Keratinocyte (primary cell): ENCODE measurements at regions not wholly inside any gene's neighbourhood (a gene's known extent, or its start where the extent isn't known, plus 50 kb on each side); places are given as distances from the start of the nearest gene placed in this dataset.

ENCODE experiments used
- DNase-seq: peaks from one replicate; pipeline ENCODE4 v3.0.0-alpha.2; 2011; ENCODE audit warnings: low read depth, missing footprints, low spot score
- FAIRE-seq: peaks from 2 replicates; lab custom pipeline; 2011; peaks lifted over from hg19 to GRCh38; lab: Jason Lieb, UNC
- H2AFZ ChIP-seq: 2 replicates; pipeline ENCODE4 v1.6.0; 2012; ENCODE audit warnings: low read length, control low read depth, inconsistent platforms; ENCODE audit not compliant: control insufficient read depth
- H3K27ac ChIP-seq: 2 replicates; pipeline ENCODE4 v1.5.1; 2011; ENCODE audit warnings: low read length; ENCODE audit not compliant: control insufficient read depth, insufficient read depth
- H3K27me3 ChIP-seq: 3 replicates; pipeline ENCODE4 v1.6.0; 2011; ENCODE audit warnings: low read length; ENCODE audit not compliant: control insufficient read depth, insufficient read depth; ENCODE audit errors: extremely low read depth
- H3K36me3 ChIP-seq, 2 experiments: 2 replicates in 1 of 2; 3 replicates in 1 of 2; pipeline ENCODE4 v1.5.1; 2011; ENCODE audit warnings: low read length in 2 of 2, mild to moderate bottlenecking in 1 of 2; ENCODE audit not compliant: control insufficient read depth in 2 of 2, insufficient read depth in 2 of 2; ENCODE audit errors: extremely low read depth in 1 of 2
- H3K4me1 ChIP-seq: 3 replicates; pipeline ENCODE4 v1.5.1; 2011; ENCODE audit warnings: low read length; ENCODE audit not compliant: control insufficient read depth, insufficient read depth; ENCODE audit errors: extremely low read depth
- H3K4me2 ChIP-seq: 3 replicates; pipeline ENCODE4 v1.6.0; 2011; ENCODE audit warnings: low read depth, low read length; ENCODE audit not compliant: control insufficient read depth, insufficient read depth; ENCODE audit errors: extremely low read depth
- H3K4me3 ChIP-seq, 3 experiments: fragments of 200-600 bp in 1 of 3; sonication (generic) in 1 of 3; 2 replicates in 2 of 3; 3 replicates in 1 of 3; pipeline ENCODE4 v1.5.1; 2011 to 2016; ENCODE audit warnings: low read length in 3 of 3, mild to moderate bottlenecking in 3 of 3, control low read depth in 2 of 3, inconsistent platforms in 1 of 3, low read depth in 1 of 3, mixed read lengths in 1 of 3, mixed run types in 1 of 3, moderate library complexity in 1 of 3; ENCODE audit not compliant: control insufficient read depth in 2 of 3, insufficient read depth in 2 of 3; ENCODE audit errors: extremely low read depth in 1 of 3
- H3K79me2 ChIP-seq: 2 replicates; pipeline ENCODE4 v1.6.0; 2012; ENCODE audit warnings: low read length; ENCODE audit not compliant: control insufficient read depth, insufficient read depth
- H3K9ac ChIP-seq: 3 replicates; pipeline ENCODE4 v1.6.0; 2011; ENCODE audit warnings: low read length; ENCODE audit not compliant: control insufficient read depth, insufficient read depth; ENCODE audit errors: extremely low read depth
- H3K9me1 ChIP-seq: 3 replicates; pipeline ENCODE4 v1.6.0; 2011; ENCODE audit warnings: low read length; ENCODE audit not compliant: control insufficient read depth, insufficient read depth; ENCODE audit errors: extremely low read depth
- H3K9me3 ChIP-seq: 2 replicates; pipeline ENCODE4 v1.5.1; 2012; ENCODE audit warnings: low read depth, low read length; ENCODE audit not compliant: control insufficient read depth
- H4K20me1 ChIP-seq: 3 replicates; pipeline ENCODE4 v1.6.0; 2011; ENCODE audit warnings: low read length; ENCODE audit not compliant: control insufficient read depth, insufficient read depth; ENCODE audit errors: extremely low read depth
- CTCF ChIP-seq, 3 experiments: IDR thresholded peaks in 1 of 3; conservative IDR thresholded peaks in 1 of 3; optimal IDR thresholded peaks in 1 of 3; 2 replicates in 2 of 3; 3 replicates in 1 of 3; pipeline versions ENCODE3 to v1.5.1; 2011; ENCODE audit warnings: low read length in 3 of 3, mild to moderate bottlenecking in 3 of 3, moderate library complexity in 2 of 3, control low read depth in 1 of 3, inconsistent platforms in 1 of 3; ENCODE audit not compliant: insufficient read depth in 2 of 3; ENCODE audit errors: extremely low read depth in 1 of 3
- EZH2 ChIP-seq: IDR thresholded peaks from one replicate; pipeline ENCODE4 v1.6.1; 2012; ENCODE audit warnings: inconsistent platforms, mild to moderate bottlenecking, low read length, moderate library complexity
- dilution Hi-C: fragments of 300-500 bp; cut with MboI; formaldehyde crosslinking; loops from one replicate; pipeline ENCODE4 v1.7.0; 2020; ENCODE audit warnings: low sequenced_read_pairs; ENCODE audit not compliant: extremely low pct_ligation_motif_present

GRCh38 chr10:78300526-78300925 lies 266.9 kb downstream of the RPS24 start:
- no peak for FAIRE-seq
- H3K27me3 ChIP-seq: peaks cover 15% of the 10 kb centered on the region
- H3K36me3 ChIP-seq: no peaks in the 10 kb centered on the region
- no peaks in the 10 kb centered on the region for H3K79me2 ChIP-seq
- no peak overlapping the region for H3K27ac ChIP-seq
- no peak overlapping the region for H3K4me2 ChIP-seq
- H3K4me1 ChIP-seq: peaks cover 4% of the 10 kb centered on the region
- TF ChIP-seq CTCF (optimal IDR thresholded peaks at IDR 0.05 in 1 of 3, IDR thresholded peaks at IDR 0.05 in 1 of 3, conservative IDR thresholded peaks at IDR 0.05 in 1 of 3; ENCODE audit: extremely low read depth in 1 of 3, insufficient read depth in 2 of 3, low read length in 3 of 3) (no peak), EZH2 (no peak)
- no peak overlapping the region for H3K9ac ChIP-seq
- no peak for DNase-seq
- no peak overlapping the region for H2AFZ ChIP-seq
- H3K9me3 ChIP-seq: no peaks in the 10 kb centered on the region
- H3K9me1 ChIP-seq: no peaks in the 10 kb centered on the region
- dilution Hi-C loops: no loop called here
- H4K20me1 ChIP-seq: no peaks in the 10 kb centered on the region
- no peak overlapping the region for H3K4me3 ChIP-seq

GRCh38 chr10:78301481-78301880 lies 267.8 kb downstream of the RPS24 start:
- DNase-seq (no peak), FAIRE-seq (no peak)
- TF ChIP-seq CTCF (optimal IDR thresholded peaks at IDR 0.05 in 1 of 3, IDR thresholded peaks at IDR 0.05 in 1 of 3, conservative IDR thresholded peaks at IDR 0.05 in 1 of 3; ENCODE audit: extremely low read depth in 1 of 3, insufficient read depth in 2 of 3, low read length in 3 of 3) (no peak), EZH2 (no peak)
- H2AFZ ChIP-seq: no peak overlapping the region
- H3K4me3 ChIP-seq: no peak overlapping the region
- dilution Hi-C loops: no loop called here
- peaks cover 4% of the 10 kb centered on the region for H3K4me1 ChIP-seq
- H3K79me2 ChIP-seq: no peaks in the 10 kb centered on the region
- no peaks in the 10 kb centered on the region for H3K9me1 ChIP-seq
- H3K27me3 ChIP-seq: peaks cover 15% of the 10 kb centered on the region
- H3K27ac ChIP-seq: no peak overlapping the region
- H3K36me3 ChIP-seq: no peaks in the 10 kb centered on the region
- no peaks in the 10 kb centered on the region for H4K20me1 ChIP-seq
- no peaks in the 10 kb centered on the region for H3K9me3 ChIP-seq
- H3K4me2 ChIP-seq: no peak overlapping the region
- H3K9ac ChIP-seq: no peak overlapping the region
